ENCODE measurements at regions not wholly inside any gene's neighbourhood (a gene's known extent, or its start where the extent isn't known, plus 50 kb on each side); places are given as distances from the start of the nearest gene placed in this dataset.

DNA sequence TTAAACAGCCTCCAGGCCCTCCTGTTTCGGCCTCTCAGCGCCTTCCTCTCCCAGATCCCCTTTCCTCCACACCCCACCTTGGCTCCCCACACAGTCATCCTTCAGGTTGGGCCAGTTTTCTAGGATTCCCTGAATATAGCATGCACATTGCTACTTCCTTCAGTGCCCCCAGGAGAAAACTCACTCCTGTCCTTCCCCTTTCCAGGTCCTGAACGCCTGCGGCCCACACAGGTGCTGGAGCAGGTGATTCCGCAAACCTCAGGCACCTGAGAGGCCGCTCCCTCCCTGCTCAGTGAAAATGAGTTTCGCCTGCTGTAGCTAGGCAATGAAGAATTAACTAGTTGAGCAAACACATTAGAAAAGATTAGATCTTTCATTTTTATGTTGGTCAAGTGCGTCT lies 185.0 kb downstream of the MED10 start:
- TF ChIP-seq CTCF (IDR thresholded peaks at IDR 0.05), result no peak
- no peak for TF ChIP-seq POLR2A (IDR thresholded peaks at IDR 0.05)
